Hepatic stellate cell (primary cell): ENCODE measurements at regions not wholly inside any gene's neighbourhood (a gene's known extent, or its start where the extent isn't known, plus 50 kb on each side); places are given as distances from the start of the nearest gene placed in this dataset.
"Not testable (repeated sequence)": the region's sequence is repeated elsewhere in the genome, so short reads cannot be mapped to it uniquely, and the experiment has no call there.

ENCODE experiments used
- DNase-seq: peaks from one replicate; pipeline ENCODE4 v3.0.0; 2011; ENCODE audit warnings: low spot score

DNA sequence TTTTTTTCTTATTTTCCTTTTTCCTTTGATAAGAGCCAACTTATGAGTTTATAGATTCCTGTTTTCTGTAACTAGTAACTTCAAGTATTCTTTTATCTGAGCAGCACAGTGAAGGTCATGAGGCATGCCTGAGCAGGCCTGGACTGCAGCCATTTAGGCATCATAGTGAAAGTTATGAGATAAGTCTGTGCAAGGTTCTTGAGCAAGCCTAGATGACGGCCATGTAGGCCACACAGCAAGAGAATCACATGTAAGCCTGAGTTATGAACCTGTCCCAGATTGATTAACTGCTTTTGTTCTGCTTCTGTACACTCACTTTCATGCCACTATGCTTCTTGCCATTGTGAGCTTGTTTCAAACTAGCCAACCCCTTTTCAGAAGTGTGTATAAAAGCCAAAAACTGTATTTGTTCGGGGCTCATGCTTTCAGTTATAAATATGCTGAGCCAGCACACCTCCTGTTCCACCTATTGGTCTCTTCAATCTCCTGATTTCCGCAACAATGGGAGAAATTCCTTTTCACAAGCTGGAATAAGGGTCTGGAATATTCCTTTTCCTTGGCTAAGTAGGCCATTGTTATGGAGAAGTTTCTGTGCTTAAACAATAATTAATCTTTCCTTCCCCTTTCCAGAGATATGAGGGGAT, 745.7 kb downstream of the FAM181B start:
- no peak for DNase-seq

DNA sequence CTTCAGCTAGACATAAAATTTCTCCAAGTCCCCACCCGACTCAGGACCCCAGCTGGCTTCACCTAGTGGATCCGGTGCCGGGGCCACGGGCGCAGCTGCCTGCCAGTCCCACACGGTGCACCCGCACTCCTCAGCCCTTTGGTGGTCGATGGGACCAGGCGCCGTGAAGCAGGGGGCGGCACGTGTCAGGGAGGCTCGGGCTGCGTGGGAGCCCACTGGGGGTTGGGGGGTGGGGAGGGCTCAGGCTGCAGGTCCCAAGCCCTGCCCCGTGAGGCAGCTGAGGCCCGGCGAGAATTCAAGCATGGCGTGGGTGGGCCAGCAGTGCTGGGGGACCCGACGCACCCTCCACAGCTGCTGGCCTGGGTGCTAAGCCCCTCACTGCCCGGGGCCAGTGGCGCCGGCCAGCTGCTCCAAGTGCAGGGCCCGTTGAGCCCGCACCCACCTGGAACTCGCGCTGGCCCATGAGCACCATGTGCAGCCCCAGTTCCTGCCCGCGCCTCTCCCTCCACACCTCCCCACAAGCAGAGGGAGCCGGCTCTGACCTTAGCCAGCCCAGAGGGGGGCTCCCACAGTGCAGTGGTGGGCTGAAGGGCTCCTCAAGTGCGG, 747.0 kb downstream of the FAM181B start:
- no peak for DNase-seq

DNA sequence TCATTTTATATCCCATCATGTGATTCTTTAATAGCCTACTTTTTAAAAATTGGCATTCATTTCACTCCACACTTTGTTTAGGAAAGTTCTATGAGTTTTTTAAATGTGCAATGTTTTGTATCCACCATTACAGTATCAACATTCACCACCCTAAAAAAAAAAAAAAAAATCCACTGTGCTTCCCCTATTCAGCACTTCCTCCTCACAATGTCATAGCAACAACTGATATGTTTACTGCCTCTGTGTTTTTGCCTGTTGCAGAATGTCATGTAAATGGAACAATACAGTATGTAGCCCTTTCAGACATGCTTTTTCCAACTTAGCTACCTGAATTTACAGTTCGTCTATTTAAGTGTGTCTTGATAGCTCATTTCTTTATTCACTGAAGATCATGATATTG, 754.2 kb downstream of the FAM181B start:
- no peak for DNase-seq

DNA sequence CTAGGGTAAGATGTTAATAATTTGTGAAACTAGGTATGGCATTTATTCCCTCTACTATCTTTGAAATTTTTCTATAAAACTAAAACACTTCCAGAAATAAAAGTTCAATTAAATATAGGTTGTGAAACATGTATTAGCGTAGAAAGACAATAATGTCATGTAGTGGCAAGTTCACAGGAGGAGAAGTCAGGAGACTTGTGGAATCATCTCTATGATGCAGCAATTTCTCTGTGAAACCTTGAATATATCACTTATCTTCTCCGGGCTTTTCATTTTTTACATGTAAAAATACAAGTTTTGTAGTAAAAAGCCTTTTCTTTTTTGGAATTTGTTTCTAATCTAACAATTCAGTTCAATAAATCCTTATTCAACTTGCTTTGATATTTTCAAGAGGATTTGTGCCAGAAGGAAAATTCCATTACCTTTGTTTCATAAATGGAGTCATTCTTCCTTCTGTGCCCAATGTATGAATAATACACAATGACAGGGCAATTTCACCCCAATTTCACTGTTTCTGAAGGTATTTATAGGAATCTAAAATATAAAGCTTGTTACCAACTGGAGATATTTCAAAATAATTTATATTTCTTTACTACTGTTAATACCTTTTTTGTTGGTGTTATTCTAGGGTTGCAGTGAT, 758.3 kb downstream of the FAM181B start:
- no peak for DNase-seq

DNA sequence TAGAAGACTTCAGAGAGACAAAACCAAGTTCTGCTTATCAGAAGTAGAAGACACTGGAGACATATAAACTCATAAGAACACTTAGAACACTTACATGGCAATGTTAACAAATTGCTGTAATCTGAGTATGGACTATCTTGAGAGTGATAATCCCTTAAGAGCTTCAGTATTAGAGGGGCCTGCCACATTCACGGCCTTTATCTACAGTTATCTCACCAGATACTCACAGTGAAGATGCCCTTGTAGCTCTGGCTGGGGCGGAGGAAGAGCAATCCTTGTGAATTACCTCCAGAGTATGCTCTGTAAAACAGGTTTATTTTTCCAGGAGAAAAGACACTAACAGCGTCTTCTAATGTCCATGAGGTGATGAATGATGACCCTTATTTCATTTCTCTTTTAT, 762.8 kb downstream of the FAM181B start:
- DNase-seq, result no peak

DNA sequence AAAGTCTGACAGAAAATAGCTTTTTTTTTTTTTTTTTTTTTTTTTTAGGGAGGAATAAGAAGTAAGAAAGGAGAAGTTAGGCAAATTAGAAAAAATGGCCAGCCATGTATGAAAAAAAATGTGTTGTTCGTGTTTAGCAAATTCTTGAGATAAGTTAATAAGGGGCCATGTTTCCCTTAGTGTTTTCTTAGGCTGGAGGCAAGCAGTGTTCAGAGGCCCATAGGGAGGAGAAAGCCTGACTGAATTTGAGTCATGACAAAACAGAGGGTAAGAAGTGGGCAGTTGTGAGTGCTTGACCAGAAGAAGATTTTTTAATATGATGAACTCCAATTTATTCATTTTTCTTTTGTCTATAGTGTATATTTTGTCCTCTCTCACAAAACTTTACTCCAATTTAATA, 766.4 kb downstream of the FAM181B start:
- no peak for DNase-seq

DNA sequence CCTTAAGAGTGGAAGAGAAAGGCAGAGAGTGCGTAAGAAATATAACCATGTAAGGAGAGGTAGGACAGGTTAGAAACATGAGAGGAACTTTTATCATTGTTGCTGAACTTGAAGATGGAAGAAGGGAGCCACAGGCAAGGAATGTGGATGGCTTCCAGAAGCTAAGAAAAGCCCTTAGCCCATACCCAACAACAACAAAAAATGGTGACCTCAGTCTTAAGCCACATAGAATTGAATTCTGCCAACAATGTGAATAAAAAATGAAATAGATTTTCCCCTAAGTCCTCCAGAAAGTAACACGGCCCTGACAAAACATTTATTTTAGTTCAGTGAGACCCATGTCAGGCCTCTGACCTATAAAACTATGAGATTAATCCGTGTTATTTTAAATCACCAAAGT, 767.3 kb downstream of the FAM181B start:
- DNase-seq, result no peak

DNA sequence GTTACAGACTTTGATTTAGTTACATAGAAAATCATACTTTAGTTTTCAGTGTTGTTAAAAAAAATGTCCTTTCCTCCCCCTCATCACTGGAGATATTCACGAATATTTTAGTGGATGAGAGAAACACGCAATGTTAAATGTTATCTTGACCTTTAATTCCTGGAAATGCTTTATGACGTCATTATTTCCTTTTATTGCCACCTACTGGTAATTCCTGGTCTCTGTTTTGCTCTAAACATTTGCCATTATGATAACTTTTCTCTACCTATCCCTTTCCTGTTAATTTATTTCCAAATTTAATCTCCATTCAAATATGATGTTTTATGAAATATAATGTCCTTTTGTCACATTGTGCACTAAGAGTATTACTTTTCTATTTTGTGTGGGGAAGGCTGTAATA, 770.6 kb downstream of the FAM181B start:
- no peak for DNase-seq

DNA sequence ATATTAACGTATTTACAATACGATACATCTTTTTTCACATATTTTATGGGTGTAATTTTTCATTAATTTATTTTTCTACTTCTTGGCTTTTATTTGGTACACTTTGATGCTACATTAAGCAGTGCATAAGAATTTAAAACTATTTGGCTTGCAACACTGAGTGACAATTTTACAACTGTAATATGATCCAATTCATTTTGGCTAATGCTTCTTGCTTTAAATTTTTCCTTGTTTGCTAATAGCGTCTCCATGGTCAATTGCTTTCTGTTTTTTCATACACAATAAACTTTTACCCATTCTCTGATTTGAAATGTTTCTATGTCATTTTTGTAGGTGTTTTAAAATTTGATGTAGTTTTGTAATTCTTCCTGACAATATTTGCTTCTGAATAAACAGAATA, 773.2 kb downstream of the FAM181B start:
- no peak for DNase-seq

DNA sequence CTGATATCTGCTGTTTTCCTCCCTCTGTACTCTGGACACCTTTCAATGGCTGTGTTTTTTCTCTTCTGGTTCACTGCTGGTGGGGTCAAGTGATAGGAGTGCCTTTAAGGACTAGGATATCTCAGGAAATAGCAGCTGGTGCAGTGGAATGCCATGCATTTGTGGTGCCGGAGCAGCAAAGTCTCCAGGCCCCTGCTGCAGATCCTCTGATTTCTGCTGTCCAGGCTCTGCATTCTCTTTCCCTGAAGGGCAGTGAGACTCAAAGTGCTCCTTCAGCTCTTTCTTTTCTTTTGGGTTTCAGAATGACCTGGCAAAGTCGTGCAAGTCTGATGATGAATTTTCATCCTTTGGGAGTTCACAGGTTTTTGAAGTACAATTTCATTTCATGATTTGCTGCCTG, 774.3 kb downstream of the FAM181B start:
- DNase-seq, result no peak

DNA sequence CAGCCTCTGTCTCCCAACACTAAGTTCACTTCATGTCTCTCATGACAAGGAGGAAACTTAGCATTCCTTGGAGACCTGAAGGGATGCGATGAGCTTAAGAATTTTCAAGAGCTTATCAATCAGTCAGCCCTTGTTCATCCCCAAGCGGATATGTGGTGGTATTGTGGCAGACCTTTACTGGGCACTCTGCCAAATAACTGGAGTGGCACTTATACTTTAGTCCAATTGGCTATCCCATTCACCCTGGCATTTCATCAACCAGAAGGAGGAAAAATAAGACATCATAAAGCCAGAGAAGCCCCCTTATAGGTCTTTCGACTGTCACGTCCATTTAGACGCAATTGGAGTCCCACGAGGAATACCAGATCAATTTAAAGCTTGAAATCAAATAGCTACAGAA, 779.4 kb downstream of the FAM181B start:
- not testable (repeated sequence) for DNase-seq

DNA sequence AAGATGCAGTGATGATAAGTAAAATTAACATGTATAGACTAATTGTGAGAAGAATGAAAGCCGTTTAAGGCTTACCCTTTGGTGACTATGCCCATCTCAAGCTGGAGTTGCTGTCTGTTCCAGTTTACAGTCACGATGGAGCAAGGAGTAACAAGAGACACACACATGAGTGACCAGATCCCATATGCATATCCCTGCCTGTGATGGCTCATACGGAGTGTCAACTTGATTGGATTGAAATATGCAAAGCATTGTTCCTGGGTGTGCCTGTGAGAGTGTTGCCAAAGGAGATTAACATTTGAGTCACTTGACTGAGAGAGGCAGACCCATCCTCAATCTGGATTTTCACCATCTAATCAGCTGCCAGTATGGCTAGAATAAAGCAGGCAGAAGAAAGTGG, 786.8 kb downstream of the FAM181B start:
- DNase-seq, result no peak

DNA sequence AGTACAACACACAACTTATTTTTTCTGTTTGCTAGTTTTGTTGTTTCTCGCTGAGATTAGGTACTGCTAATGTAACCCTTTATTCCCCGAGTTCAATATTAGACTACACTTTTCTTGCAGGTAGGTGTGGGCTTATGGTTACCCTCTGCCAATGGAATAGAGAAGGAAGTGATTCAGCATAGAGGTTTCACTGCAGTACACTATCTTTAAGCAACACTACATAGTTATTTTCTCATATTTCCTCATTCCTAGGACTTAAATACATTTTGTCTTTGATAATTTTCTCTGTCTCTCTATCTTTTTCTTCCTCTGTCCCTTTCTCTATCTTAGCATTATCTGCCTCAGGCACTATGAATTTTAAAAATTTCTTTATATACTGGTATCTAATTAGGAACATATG, 791.0 kb downstream of the FAM181B start:
- no peak for DNase-seq

DNA sequence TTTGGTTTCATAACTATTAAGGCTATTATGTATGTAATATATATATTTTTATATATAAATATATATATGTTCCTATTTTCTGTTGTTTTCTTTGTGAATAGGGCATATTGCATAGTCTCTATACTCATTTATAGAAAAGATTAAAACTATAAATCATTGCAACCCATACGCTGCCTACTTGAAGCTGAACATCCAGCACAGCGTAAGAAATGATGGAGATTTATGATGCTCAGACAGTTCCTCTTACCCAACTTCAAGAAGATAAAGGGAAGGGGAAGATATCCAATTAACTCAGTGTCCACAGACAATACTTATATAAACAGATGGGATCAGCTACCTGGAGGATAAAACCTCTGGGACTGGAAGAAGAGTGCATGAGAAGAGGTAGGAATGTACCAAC, 791.7 kb downstream of the FAM181B start:
- DNase-seq, result no peak

DNA sequence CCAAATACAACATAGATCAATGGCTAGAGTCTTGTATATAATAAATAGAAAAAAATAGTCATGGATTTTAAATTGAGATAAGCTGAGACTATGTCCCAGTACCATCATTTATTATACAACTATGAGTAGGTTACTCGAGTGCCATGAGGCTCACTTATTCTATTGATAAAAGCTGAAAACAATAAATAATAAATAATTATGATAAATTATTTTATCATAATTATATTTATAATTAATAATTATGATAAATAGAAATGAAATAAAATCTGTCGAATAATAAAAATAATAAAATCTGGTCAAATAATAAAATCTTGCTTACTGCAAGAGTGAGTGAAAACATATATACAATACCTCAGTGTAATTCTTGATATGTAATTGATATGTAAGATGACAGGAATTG, 801.4 kb downstream of the FAM181B start:
- DNase-seq, result no peak

DNA sequence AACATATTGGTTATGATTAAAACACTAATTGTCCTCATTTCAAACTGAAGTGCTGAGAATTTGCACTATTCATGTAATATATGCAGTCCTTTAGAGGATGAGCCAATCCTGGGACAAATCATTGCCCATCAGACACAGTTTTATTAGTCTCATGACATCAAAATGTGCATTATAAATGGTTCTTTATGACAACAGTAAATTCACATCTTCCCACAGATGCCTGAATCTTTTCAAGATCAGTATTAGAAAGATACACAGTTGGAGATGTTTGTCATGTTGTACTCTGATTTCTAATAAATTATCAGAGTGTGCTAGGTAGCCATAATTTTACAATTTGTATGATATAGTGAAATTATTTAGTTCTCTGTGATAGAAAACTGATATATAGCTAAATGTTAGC, 813.5 kb downstream of the FAM181B start:
- DNase-seq, result no peak

DNA sequence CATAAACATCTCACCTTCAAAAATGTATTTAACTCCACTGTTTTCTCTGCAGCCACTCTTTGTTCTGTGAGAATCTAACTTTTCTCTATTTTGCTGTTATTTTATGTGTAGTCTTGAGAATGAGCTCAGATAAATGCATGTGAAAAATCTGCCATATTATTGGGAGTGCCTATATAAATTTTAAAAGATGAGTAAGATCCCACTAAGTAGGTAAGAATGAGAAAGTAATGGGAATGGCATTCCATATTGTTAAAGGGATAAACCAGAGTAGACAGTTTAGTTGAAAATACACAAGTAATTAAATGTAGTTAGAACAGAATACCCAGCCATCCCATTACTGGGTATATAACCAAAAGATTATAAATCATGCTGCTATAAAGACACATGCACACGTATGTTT, 817.2 kb downstream of the FAM181B start:
- no peak for DNase-seq

DNA sequence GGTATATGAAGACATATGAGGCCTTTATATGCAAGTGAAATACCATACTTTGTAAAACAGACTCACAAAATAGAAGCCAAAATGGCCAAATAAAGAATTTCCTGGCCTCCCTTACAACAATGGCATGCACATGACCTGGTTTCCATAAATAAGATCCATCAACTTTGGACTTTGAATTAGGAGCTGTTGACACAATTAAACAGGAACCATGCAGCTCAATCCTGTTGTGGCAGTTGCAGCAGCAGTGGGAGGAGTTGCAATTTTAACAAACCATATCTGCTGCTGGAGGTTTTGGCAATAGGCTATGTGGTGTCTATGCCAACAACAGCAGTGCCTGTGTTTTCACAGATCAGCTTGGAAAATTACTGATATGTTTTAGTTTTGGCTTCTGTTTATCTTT, 818.6 kb downstream of the FAM181B start:
- no peak for DNase-seq

DNA sequence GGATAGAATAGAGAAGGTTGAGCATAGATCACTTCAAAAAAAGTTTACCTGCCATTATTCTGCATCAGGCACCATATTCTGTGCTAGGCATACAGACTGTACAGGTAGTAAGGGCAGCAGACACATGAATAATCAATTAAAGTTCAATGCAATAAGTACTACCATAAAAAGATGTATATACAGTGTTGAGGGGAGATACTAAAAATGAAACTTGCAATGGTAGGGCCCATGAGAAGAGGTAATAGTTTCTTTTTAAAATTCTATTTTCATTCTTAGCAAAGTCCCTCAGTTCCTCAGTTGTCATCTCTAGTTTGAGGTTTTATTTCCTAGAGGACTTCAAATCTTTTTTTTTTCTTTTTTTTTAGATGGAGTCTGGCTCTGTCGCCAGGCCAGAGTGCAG, 819.9 kb downstream of the FAM181B start:
- DNase-seq, result no peak

DNA sequence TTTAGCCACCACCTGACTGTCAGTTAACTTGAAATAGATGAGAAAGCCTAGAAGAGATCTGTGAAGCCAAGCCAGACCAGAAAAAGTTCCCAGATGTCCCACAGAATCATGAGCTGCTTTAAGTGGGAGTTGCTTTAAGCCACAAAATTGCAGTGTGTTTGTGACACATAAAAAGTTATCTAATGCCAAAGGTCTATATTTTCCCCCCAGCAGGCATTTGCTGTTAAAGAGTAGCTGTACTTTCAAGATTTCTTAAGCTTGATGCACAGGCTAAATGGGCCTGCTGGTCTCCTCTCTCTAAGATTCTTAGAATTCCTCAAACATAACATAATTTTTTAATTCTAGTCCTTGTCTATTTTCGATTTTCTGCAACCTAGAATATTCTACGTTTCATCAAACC, 825.7 kb downstream of the FAM181B start:
- DNase-seq, result no peak

DNA sequence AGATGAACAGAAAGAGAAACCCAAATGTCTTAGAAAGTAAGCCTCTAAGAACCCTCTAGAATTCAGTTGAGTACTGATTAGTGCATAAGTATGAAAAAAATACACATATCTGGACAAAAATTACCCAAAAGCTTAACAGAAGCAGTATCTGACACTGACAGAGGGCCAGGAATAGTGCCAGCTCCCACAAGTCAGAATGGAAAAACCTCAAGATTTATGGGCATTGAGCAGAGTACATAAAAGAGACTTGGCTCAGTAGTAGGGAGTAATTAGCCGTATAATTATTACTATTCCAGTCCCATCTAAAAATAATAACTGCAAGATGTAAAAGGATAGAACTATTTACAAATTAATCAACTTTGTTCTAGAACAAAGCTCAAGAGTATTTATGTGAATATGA, 834.5 kb downstream of the FAM181B start:
- no peak for DNase-seq

DNA sequence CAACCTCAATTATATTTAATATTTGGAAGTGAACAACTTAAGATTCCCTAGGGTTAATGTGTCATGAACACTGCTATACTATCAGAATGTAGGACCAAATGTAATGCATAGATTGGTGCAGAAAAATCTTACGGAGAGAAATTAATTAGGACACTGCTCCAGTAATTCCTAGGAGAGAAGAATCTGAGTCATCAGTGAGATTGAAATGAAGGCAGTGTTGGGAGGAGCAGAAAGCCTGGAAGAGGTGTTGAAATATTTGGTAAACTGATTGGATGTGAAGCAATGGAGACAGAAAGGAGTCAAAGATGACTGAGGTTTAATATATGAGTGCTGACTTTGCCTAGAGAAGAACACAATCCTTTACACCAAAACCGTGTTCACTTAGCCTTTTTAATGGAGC, 836.0 kb downstream of the FAM181B start:
- no peak for DNase-seq

DNA sequence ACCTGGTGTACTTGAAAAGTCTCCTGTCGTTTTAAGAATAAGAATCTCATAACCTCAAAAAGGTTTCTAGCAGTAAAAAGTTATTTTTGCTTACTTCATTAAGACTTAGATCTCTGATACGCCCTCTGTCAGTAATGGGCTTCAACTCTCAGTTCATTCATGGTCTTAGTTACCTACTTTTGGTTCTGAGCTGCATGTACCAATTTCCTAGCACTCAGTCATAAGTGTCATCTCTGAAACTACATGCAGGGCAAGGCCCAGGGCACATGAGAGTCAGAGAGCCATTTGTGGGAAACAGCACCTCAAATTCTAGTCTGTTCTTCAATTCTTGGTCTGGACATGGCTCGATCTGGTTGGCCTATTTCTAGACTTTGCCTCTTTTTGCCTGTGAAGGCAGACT, 838.4 kb downstream of the FAM181B start:
- DNase-seq, result no peak
